GM12875 (cell line): ENCODE measurements at regions not wholly inside any gene's neighbourhood (a gene's known extent, or its start where the extent isn't known, plus 50 kb on each side); places are given as distances from the start of the nearest gene placed in this dataset.

Source experiments
- H3K4me3 ChIP-seq: one replicate; pipeline ENCODE4 v1.5.1; 2011; ENCODE audit warnings: low read depth, low read length, control low read depth
- TF ChIP-seq, protein P1 (sequence below): IDR thresholded peaks from 2 replicates; pipeline ENCODE4 v1.5.1; 2011; ENCODE audit warnings: low read depth, mild to moderate bottlenecking, control low read depth, inconsistent platforms, low read length, moderate library complexity, borderline replicate concordance; ENCODE audit not compliant: insufficient read depth

DNA sequence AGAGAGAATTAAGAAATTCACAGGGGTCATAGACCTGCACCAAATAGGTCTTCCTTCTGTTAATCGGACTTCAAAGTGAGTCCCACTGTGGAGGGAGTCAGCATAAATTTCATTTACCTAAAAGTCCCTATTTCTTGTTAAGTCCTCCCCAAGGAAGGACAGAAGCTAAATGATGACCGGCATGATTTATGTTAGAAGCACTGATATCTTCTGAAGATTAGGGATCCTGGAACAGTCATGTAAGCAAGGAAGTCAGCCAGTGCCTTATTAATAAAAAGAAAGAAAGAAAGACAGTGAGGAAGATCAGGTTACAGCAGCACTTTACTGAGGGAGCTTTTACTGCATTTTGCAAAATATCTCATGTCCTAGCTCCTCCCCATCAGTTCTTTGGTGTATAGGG is 287.5 kb downstream of the FOXG1 start:
- TF ChIP-seq, protein P1, sequence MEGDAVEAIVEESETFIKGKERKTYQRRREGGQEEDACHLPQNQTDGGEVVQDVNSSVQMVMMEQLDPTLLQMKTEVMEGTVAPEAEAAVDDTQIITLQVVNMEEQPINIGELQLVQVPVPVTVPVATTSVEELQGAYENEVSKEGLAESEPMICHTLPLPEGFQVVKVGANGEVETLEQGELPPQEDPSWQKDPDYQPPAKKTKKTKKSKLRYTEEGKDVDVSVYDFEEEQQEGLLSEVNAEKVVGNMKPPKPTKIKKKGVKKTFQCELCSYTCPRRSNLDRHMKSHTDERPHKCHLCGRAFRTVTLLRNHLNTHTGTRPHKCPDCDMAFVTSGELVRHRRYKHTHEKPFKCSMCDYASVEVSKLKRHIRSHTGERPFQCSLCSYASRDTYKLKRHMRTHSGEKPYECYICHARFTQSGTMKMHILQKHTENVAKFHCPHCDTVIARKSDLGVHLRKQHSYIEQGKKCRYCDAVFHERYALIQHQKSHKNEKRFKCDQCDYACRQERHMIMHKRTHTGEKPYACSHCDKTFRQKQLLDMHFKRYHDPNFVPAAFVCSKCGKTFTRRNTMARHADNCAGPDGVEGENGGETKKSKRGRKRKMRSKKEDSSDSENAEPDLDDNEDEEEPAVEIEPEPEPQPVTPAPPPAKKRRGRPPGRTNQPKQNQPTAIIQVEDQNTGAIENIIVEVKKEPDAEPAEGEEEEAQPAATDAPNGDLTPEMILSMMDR: no peak
- no peak overlapping the region for H3K4me3 ChIP-seq

DNA sequence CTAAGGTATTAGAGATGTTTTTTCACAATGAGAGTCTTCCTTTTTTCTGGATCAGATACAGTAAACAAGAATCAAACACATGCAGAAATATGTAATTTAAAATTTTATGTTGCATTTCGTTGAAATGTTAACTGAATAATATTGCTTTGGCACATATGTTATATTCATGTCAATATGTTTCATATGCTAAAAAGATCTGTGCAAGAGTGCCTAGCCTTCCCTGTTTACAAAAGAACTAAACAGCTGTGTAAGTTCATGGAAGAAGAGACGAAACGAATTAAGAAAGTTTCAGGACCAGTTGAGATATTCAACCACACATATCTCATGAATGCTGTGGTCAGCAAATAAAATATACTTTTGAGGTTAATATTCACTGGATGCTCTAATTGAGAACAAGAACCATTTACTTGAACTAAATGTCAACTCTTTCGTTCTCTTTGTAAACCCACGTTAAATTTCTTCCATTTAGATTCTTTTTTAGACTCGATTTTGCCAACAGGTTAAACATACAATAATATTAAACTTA is 289.5 kb downstream of the FOXG1 start:
- no peak overlapping the region for H3K4me3 ChIP-seq
- TF ChIP-seq, protein P1: no peak

DNA sequence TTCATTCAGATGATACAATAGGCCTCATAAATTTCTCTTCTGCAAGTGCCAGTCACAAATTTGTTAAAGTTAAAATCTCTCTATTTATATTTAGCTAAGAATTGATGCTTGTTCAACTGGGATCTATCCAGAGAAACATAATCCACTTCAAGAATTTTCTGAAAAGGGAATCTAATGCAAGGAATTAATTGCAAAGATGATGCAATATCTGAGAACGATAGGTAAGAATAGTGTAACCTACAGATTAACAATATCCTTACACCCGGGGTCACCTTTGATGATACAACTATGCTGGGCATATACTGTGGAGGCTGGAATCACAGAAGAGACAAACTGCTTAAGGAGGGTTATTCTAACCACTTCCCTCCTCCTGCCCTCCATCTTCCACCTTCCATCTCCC is 295.1 kb downstream of the FOXG1 start:
- H3K4me3 ChIP-seq: no peak overlapping the region
- TF ChIP-seq, protein P1: no peak

DNA sequence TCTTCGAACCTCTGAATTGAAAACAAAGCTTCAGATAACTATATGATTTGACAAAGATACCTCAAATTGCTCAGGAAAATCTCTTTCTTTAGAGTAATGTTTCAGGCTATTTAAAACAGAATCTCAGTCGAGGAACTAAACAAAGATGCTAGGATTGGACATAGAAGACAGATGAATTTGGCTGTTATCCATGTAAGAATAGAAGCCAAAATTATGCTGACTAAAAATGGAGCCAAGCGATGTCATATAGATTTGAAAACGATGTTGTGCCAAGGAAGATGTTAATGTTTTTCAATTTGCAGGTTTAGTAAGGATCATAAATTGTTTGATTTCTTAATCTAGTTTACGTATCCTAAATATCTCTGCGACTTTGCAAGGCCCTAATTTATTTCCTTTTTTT is 295.9 kb downstream of the FOXG1 start:
- TF ChIP-seq, protein P1: no peak
- no peak overlapping the region for H3K4me3 ChIP-seq

DNA sequence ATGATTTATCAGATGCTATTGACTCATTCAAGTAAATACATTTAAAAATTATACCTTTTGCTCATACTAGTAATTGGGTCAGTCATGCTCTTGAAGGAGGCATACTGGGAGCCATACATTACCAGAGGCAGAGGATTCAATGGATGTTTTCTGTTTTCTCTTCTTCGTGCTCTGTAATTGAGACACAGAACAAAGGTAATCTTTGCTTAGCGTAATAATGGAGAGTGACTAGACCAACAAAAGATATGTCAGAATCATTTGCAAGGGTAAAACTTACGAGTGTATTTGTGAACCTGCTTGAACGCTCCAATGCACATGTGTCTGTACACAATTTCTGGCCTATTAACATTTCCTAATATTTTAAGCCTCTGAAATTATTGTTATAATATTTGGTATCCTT is 296.4 kb downstream of the FOXG1 start:
- H3K4me3 ChIP-seq: no peak overlapping the region
- TF ChIP-seq, protein P1: no peak

DNA sequence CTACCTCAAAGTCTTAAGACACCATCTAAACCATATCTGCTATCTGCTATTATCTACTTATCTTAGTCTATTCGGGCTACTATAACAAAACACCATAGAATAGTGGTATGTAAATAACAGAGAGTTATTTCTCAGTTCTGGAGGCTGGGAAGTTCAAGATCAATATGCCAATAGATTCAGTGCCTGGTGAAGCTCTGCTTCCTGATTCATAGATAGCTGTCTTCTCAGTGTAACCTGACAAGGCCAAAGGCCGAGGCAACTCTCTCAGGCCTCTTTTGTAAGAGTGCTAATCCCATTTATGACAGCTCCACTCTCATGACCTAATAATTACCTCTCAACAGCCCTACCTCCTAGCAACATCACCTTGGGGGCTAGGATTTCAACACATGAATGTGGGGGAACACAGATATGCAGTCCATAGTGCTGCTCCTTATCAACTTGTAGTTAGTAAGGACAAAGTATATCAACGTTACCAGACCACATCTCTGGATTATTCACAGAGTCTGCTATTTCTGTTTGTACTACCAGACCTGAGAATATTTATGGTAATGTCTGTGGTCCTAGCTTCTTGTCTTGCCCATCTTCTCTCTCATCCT is 297.8 kb downstream of the FOXG1 start:
- H3K4me3 ChIP-seq: no peak overlapping the region
- TF ChIP-seq, protein P1: no peak

DNA sequence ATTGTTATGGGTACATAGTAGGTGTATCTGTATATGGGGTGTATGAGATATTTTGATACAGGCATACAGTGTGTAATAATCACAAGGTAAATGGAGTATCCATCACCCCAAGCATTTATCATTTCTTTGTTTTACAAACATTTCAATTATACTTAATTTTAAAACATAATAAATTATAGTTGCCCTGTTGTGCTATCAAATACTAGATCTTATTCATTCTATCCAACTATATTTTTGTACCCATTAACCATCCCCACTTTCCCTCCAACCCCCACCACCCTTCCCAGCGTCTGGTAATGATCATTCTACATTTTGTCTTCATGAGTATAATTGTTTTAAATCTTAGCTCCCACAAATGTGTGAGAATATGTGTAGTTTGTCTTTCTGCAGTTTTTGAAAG is 302.6 kb downstream of the FOXG1 start:
- TF ChIP-seq, protein P1: no peak
- no peak overlapping the region for H3K4me3 ChIP-seq
